Prostate gland (tissue), 2 donors: ENCODE measurements at regions not wholly inside any gene's neighbourhood (a gene's known extent, or its start where the extent isn't known, plus 50 kb on each side); places are given as distances from the start of the nearest gene placed in this dataset.

ENCODE experiments used
- DNase-seq: peaks from one replicate; pipeline ENCODE4 v3.0.0-alpha.2; 2019; ENCODE audit warnings: low spot score
- H3K27ac ChIP-seq, 2 donors: fragments of 200-600 bp; sonication (generic); 2 replicates each; pipeline ENCODE4 v1.5.1; 2017 to 2019
- H3K27me3 ChIP-seq: fragments of 200-600 bp; sonication (generic); replicated peaks from 2 replicates; pipeline ENCODE4 v1.5.1; 2019; ENCODE audit not compliant: insufficient read depth
- H3K36me3 ChIP-seq, 2 donors: fragments of 200-600 bp; sonication (generic); 1 replicate in 1 of 2; 2 replicates in 1 of 2; pipeline versions ENCODE4 v1.5.1 to v1.8.1; 2017 to 2019
- H3K4me1 ChIP-seq: fragments of 200-600 bp; sonication (generic); replicated peaks from 2 replicates; pipeline ENCODE4 v1.5.1; 2019
- H3K4me3 ChIP-seq, 2 donors: fragments of 200-600 bp; sonication (generic); 2 replicates each; pipeline ENCODE4 v1.5.1; 2017 to 2019
- H3K9me3 ChIP-seq: fragments of 200-600 bp; sonication (generic); 2 replicates; pipeline ENCODE4 v1.5.1; 2017
- POLR2A ChIP-seq: fragments of 450-650 bp; IDR thresholded peaks from one replicate; pipeline ENCODE4 v1.6.1; 2016; ENCODE audit warnings: antibody characterized with exemption, mild to moderate bottlenecking
- POLR2AphosphoS5 ChIP-seq: sonication (generic); formaldehyde crosslinking; IDR thresholded peaks from one replicate; pipeline ENCODE4 v1.6.1; 2017; ENCODE audit warnings: antibody characterized with exemption
- WGBS: methylation state at CpG from one replicate; pipeline ENCODE4 v1.1.5; 2018; 5-methylcytosine and 5-hydroxymethylcytosine counted together
- intact Hi-C: fragments of 100-400 bp; cut with DNase I; formaldehyde crosslinking; loops from one replicate; pipeline ENCODE4 v1.14.2; 2022
- TF ChIP-seq, protein P1 (sequence below), 4 experiments: fragments of 200-600 bp in 2 of 4; fragments of 450-650 bp in 2 of 4; sonication (generic) in 2 of 4; IDR thresholded peaks; 1 replicate in 3 of 4; 2 replicates in 1 of 4; pipeline ENCODE4 v1.5.1; 2016 to 2019; ENCODE audit warnings: antibody characterized with exemption in 4 of 4, mild to moderate bottlenecking in 2 of 4, moderate library complexity in 2 of 4

DNA sequence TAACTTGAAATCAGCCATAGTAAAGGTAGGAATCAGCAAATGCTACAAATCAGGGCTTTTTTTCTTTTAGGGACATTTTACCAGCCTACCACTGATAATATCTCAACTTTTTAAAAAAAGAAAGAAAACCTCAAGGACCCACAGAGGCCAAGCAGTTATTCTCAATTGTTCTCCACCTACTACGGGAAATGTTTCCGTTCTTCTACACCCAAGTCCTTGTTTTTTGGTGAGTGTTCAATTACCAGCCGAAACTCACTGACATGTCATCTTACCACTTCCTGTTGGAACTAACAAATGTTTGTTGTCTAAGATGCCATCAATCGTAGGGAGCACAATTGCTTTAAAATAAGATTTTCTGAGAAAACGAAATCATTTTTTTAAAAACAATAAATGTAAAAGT lies 50.2 kb upstream of the CDK1 start:
- no peak for DNase-seq
- Histone ChIP-seq H3K27ac (no peak overlapping the region), H3K36me3 (no peaks in the 10 kb centered on the region), H3K4me1 (peaks cover 5% of the 10 kb centered on the region), H3K4me3 (no peak overlapping the region), H3K9me3 (no peaks in the 10 kb centered on the region), H3K27me3 (no peaks in the 10 kb centered on the region)
- WGBS, result 75% methylated on average over 5 of the region's 5 CpGs
- intact Hi-C loops, result no loop called here
- TF ChIP-seq, protein P1, sequence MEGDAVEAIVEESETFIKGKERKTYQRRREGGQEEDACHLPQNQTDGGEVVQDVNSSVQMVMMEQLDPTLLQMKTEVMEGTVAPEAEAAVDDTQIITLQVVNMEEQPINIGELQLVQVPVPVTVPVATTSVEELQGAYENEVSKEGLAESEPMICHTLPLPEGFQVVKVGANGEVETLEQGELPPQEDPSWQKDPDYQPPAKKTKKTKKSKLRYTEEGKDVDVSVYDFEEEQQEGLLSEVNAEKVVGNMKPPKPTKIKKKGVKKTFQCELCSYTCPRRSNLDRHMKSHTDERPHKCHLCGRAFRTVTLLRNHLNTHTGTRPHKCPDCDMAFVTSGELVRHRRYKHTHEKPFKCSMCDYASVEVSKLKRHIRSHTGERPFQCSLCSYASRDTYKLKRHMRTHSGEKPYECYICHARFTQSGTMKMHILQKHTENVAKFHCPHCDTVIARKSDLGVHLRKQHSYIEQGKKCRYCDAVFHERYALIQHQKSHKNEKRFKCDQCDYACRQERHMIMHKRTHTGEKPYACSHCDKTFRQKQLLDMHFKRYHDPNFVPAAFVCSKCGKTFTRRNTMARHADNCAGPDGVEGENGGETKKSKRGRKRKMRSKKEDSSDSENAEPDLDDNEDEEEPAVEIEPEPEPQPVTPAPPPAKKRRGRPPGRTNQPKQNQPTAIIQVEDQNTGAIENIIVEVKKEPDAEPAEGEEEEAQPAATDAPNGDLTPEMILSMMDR (IDR thresholded peaks at IDR 0.05), result no peak
- no peak for TF ChIP-seq POLR2A
- TF ChIP-seq POLR2AphosphoS5, result no peak

DNA sequence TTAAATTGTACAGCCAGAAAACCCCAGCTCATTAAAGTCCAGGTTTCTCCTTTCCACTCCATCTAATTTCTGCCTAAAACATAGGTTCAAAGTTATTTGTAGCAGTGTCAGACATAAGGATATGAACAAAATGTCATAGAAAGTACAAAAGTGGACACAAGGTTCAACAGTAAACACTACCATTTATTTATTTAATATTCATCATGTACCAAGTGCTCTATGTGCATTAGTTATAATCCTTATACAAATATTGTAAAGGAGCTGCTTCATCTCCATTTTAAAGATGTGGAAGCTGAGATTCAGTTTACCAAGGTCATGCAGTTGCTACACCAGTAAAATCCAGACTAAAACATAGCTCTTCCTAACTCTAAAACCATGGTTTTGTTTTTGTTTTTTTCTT lies 52.0 kb upstream of the CDK1 start:
- H3K36me3 ChIP-seq, result no peaks in the 10 kb centered on the region
- no peak overlapping the region for H3K4me3 ChIP-seq
- no peak for TF ChIP-seq POLR2A
- H3K27me3 ChIP-seq, result no peaks in the 10 kb centered on the region
- H3K9me3 ChIP-seq, result no peaks in the 10 kb centered on the region
- H3K4me1 ChIP-seq, result peaks cover 5% of the 10 kb centered on the region
- H3K27ac ChIP-seq, result no peak overlapping the region
- intact Hi-C loops, result no loop called here
- DNase-seq, result no peak

DNA sequence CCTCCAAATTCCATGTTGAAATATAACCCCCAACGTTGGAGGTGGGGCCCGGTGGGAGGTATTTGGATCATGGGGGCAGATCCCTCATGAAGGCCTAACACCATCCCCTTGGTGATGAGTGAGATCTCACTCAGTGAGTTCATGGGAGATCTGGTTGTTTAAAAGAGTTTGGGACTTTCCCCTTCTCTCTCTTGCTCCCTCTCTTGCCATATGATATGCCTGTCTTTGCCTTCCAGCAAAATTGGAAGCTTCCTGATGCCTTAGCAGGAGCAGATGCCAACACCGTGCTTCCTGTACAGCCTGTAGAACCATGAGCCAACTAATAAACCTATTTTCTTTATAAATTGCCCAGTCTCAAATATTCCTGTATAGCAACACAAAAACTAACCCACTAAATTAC lies 55.7 kb upstream of the CDK1 start:
- Histone ChIP-seq H3K27me3 (no peaks in the 10 kb centered on the region), H3K27ac (no peak overlapping the region), H3K36me3 (no peaks in the 10 kb centered on the region), H3K9me3 (no peaks in the 10 kb centered on the region), H3K4me1 (peaks cover 5% of the 10 kb centered on the region), H3K4me3 (no peak overlapping the region)
- no peak for DNase-seq
- intact Hi-C loops, result no loop called here
- WGBS, result 60% methylated on average over 3 of the region's 3 CpGs
- TF ChIP-seq, protein P1 (IDR thresholded peaks at IDR 0.05), result no peak
- TF ChIP-seq POLR2A (no peak), POLR2AphosphoS5 (no peak)

DNA sequence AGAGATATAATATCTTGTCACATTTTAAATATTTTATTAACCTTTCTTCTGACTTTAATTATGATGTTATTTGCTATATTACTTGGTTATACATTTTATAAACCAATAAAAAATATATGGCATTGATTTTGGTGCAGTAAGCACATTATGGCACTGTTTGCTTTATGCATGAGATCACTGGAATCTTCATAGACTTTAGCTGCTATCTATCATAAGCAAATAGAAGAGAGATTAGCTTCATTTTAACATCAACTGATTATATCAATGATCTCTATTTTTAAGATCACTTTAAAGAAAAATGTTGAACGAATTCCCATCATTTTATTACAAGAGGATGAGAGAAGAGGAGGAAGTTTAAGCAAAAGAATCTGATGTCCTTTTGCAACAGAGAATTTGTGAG lies 58.6 kb upstream of the CDK1 start:
- Histone ChIP-seq H3K27ac (no peak overlapping the region), H3K36me3 (no peaks in the 10 kb centered on the region), H3K4me3 (no peak overlapping the region), H3K27me3 (no peaks in the 10 kb centered on the region), H3K9me3 (no peaks in the 10 kb centered on the region), H3K4me1 (no peaks in the 10 kb centered on the region)
- TF ChIP-seq, protein P1 (IDR thresholded peaks at IDR 0.05), result no peak
- TF ChIP-seq POLR2AphosphoS5, result no peak
- TF ChIP-seq POLR2A, result no peak
- 17% methylated on average over 1 of the region's 1 CpG for WGBS
- intact Hi-C loops, result no loop called here
- no peak for DNase-seq

DNA sequence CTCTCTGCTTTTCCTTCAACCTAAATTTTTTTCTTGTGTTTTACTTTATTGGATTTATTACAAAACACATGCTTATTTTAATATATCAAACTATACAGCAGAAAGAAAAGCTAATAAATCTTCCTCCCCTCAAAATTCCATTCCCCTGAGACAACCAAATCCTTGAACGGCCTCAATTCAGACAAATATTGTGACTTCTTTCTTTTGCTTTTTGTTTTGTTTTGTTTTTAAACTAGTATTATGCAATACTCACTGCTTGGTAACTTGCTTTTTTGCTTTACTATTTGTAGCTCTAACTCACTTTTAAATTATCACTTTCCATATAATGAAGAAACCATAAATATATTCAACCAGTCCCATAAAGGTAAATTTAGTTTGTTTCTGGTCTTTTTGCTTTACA lies 59.4 kb upstream of the CDK1 start:
- 38% methylated on average over 1 of the region's 1 CpG for WGBS
- H3K4me1 ChIP-seq, result no peaks in the 10 kb centered on the region
- intact Hi-C loops, result no loop called here
- no peak overlapping the region for H3K27ac ChIP-seq
- TF ChIP-seq, protein P1 (IDR thresholded peaks at IDR 0.05), result no peak
- no peak for TF ChIP-seq POLR2A
- TF ChIP-seq POLR2AphosphoS5, result no peak
- no peaks in the 10 kb centered on the region for H3K36me3 ChIP-seq
- DNase-seq, result no peak
- H3K9me3 ChIP-seq, result no peaks in the 10 kb centered on the region
- no peak overlapping the region for H3K4me3 ChIP-seq
- no peaks in the 10 kb centered on the region for H3K27me3 ChIP-seq

DNA sequence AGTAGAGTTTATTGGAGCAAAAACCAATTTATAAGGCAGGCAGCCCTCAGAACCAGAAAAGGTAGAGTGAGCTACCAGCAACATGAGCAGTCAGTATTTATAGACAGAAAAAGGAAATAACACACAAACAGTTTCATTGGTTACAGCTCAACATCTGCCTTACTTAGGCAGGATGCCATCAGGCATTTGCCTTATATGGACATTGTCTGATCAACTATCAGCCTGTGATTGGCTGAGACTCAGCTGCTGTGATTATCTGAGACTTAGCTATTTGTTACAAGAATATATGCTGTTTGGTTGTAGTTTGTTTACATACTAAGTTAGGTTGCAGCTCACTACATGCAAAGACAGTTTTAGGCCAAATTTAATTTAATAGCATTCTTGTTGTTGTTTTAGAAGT lies 60.4 kb upstream of the CDK1 start:
- TF ChIP-seq POLR2A, result no peak
- TF ChIP-seq, protein P1 (IDR thresholded peaks at IDR 0.05), result no peak
- no peak for TF ChIP-seq POLR2AphosphoS5
- no peak overlapping the region for H3K4me3 ChIP-seq
- no peaks in the 10 kb centered on the region for H3K9me3 ChIP-seq
- H3K4me1 ChIP-seq, result no peaks in the 10 kb centered on the region
- no peak for DNase-seq
- H3K36me3 ChIP-seq, result no peaks in the 10 kb centered on the region
- H3K27ac ChIP-seq, result no peak overlapping the region
- H3K27me3 ChIP-seq, result no peaks in the 10 kb centered on the region
- intact Hi-C loops, result no loop called here
